ENCODE measurements at regions not wholly inside any gene's neighbourhood (a gene's known extent, or its start where the extent isn't known, plus 50 kb on each side); places are given as distances from the start of the nearest gene placed in this dataset.

DNA sequence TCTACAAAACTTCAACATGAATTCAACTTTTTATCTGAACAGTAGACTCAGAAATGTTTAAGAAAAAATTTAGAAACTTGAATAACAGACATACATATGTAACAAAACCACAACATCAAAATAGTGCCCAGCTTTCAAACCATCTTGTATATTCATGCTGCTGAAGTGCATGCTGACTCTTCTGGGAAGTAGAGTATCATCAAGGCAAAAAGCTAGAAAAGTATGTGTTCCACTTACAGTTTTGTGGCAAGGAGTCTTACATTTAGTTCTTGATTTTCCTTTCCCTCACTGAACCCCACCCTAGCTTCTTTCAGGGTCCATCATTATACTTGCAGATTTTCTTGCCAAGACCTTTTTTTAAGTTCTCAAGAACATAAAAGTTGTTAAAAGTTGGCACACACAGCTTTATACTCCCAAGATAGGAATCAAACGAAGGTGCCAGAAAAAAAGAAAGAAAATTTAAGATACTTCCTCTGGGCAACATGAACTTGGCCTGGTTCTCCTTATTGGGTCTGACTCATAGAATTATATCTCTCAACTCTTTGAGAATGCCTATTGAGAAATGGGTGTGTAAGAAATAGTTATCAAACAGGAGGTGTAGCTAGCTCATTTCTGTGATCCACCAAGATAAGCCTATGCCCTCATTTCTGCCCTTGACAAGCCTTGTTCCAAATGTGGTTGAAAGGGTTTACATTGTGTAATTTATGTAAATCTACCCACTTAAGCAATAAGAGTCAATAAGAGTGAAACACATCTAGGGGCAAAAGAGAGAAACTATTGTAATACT, 667.6 kb upstream of the ACVR2A start:
- TF ChIP-seq, protein P1, sequence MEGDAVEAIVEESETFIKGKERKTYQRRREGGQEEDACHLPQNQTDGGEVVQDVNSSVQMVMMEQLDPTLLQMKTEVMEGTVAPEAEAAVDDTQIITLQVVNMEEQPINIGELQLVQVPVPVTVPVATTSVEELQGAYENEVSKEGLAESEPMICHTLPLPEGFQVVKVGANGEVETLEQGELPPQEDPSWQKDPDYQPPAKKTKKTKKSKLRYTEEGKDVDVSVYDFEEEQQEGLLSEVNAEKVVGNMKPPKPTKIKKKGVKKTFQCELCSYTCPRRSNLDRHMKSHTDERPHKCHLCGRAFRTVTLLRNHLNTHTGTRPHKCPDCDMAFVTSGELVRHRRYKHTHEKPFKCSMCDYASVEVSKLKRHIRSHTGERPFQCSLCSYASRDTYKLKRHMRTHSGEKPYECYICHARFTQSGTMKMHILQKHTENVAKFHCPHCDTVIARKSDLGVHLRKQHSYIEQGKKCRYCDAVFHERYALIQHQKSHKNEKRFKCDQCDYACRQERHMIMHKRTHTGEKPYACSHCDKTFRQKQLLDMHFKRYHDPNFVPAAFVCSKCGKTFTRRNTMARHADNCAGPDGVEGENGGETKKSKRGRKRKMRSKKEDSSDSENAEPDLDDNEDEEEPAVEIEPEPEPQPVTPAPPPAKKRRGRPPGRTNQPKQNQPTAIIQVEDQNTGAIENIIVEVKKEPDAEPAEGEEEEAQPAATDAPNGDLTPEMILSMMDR (IDR thresholded peaks at IDR 0.05), result no peak
- TF ChIP-seq POLR2A (IDR thresholded peaks at IDR 0.05) (no peak), POLR2AphosphoS5 (IDR thresholded peaks at IDR 0.05) (no peak)
